IMR-90 (cell line): ENCODE measurements at regions not wholly inside any gene's neighbourhood (a gene's known extent, or its start where the extent isn't known, plus 50 kb on each side); places are given as distances from the start of the nearest gene placed in this dataset.

Source experiments
- BHLHE40 ChIP-seq: fragments of 150-350 bp; IDR thresholded peaks from 2 replicates; pipeline ENCODE4 v1.6.1; 2016; ENCODE audit warnings: mild to moderate bottlenecking, low read depth, low read length
- CEBPB ChIP-seq: IDR thresholded peaks from 2 replicates; pipeline ENCODE4 v1.6.1; 2012; ENCODE audit warnings: low read depth, low read length, improper control_type of control experiment
- CHD1 ChIP-seq: IDR thresholded peaks from 2 replicates; pipeline ENCODE4 v1.6.1; 2012; ENCODE audit warnings: low read depth, low read length, improper control_type of control experiment
- MAFK ChIP-seq: IDR thresholded peaks from 2 replicates; pipeline ENCODE4 v1.6.1; 2012; ENCODE audit warnings: low read depth, low read length, improper control_type of control experiment
- MAZ ChIP-seq: IDR thresholded peaks from 2 replicates; pipeline ENCODE4 v1.6.1; 2012; ENCODE audit warnings: low read depth, mild to moderate bottlenecking, low read length, improper control_type of control experiment, moderate library complexity, borderline replicate concordance
- POLR2A ChIP-seq: IDR thresholded peaks from 2 replicates; pipeline ENCODE4 v1.6.1; 2012; ENCODE audit warnings: mild to moderate bottlenecking, low read depth, low read length
- RAD21 ChIP-seq: IDR thresholded peaks from 2 replicates; pipeline ENCODE4 v1.6.1; 2012; ENCODE audit warnings: low read length, improper control_type of control experiment
- RCOR1 ChIP-seq: IDR thresholded peaks from 2 replicates; pipeline ENCODE4 v1.6.1; 2012; ENCODE audit warnings: mild to moderate bottlenecking, low read length, improper control_type of control experiment; ENCODE audit not compliant: insufficient replicate concordance
- RFX5 ChIP-seq: IDR thresholded peaks from 2 replicates; pipeline ENCODE4 v1.8.0; 2012; ENCODE audit warnings: low read depth, mild to moderate bottlenecking, low read length, moderate library complexity
- SMC3 ChIP-seq: fragments of 150-350 bp; IDR thresholded peaks from 2 replicates; pipeline ENCODE4 v1.6.1; 2016; ENCODE audit warnings: low read depth, mild to moderate bottlenecking, antibody characterized with exemption, low read length, moderate library complexity
- TF ChIP-seq, protein P1 (sequence below): conservative IDR thresholded peaks from 2 replicates; pipeline ENCODE4 v1.5.1; 2012; ENCODE audit warnings: mild to moderate bottlenecking, low read depth, low read length, improper control_type of control experiment
- TF ChIP-seq, protein P2 (sequence below): fragments of 150-350 bp; IDR thresholded peaks from 2 replicates; pipeline ENCODE4 v1.6.1; 2016; ENCODE audit warnings: low read depth, mild to moderate bottlenecking, low read length, moderate library complexity, borderline replicate concordance

DNA sequence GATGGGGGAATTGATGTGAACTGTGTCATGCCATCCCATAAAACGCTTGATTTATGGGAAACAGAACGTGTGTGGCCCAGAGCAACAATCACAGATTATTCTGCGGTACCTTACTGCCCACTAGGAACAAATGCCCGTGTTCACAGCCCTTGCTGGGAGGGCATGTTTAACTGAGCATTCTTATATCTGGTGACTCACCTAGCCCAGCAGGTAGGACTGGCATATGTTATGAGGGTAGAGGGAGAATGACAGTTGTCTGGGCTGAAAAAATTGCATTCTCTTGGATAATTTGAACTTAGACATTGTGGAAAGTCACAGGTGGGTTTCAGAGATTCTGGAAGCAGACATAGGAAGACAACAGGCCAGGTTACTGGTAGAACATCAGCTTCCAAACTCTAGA, 460.6 kb downstream of the DMRT2 start:
- TF ChIP-seq, protein P1, sequence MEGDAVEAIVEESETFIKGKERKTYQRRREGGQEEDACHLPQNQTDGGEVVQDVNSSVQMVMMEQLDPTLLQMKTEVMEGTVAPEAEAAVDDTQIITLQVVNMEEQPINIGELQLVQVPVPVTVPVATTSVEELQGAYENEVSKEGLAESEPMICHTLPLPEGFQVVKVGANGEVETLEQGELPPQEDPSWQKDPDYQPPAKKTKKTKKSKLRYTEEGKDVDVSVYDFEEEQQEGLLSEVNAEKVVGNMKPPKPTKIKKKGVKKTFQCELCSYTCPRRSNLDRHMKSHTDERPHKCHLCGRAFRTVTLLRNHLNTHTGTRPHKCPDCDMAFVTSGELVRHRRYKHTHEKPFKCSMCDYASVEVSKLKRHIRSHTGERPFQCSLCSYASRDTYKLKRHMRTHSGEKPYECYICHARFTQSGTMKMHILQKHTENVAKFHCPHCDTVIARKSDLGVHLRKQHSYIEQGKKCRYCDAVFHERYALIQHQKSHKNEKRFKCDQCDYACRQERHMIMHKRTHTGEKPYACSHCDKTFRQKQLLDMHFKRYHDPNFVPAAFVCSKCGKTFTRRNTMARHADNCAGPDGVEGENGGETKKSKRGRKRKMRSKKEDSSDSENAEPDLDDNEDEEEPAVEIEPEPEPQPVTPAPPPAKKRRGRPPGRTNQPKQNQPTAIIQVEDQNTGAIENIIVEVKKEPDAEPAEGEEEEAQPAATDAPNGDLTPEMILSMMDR: no peak
- TF ChIP-seq RCOR1: no peak
- TF ChIP-seq MAFK: no peak
- TF ChIP-seq RFX5: no peak
- TF ChIP-seq CHD1: no peak
- TF ChIP-seq POLR2A: no peak
- TF ChIP-seq CEBPB: no peak
- no peak for TF ChIP-seq MAZ
- TF ChIP-seq BHLHE40: no peak
- TF ChIP-seq, protein P2, sequence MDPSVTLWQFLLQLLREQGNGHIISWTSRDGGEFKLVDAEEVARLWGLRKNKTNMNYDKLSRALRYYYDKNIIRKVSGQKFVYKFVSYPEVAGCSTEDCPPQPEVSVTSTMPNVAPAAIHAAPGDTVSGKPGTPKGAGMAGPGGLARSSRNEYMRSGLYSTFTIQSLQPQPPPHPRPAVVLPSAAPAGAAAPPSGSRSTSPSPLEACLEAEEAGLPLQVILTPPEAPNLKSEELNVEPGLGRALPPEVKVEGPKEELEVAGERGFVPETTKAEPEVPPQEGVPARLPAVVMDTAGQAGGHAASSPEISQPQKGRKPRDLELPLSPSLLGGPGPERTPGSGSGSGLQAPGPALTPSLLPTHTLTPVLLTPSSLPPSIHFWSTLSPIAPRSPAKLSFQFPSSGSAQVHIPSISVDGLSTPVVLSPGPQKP: no peak
- TF ChIP-seq RAD21: no peak
- no peak for TF ChIP-seq SMC3
